ENCODE measurements at regions not wholly inside any gene's neighbourhood (a gene's known extent, or its start where the extent isn't known, plus 50 kb on each side); places are given as distances from the start of the nearest gene placed in this dataset.

DNA sequence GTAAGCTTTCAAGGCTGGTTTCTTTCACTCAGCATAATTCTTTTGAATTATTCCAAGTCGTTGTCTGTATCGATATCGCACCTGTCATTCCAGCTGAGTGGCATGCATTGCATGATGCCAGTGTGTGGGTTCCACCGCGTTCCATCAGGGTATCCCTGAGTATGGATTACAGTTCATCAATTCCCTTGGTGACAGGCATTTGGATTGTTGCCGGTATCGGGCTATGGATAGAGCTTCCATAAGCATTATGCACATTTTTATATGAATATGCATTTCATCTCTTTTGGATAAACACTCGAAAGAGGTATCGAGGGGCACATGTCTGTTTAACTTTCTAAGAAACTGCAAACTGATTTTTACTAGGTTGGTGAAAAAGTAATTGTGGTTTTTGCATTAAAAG is 698.8 kb downstream of the BRD1 start:
- no peak overlapping the region for H3K4me3 ChIP-seq (ENCODE audit: low read depth, low read length)
- TF ChIP-seq, protein P1, sequence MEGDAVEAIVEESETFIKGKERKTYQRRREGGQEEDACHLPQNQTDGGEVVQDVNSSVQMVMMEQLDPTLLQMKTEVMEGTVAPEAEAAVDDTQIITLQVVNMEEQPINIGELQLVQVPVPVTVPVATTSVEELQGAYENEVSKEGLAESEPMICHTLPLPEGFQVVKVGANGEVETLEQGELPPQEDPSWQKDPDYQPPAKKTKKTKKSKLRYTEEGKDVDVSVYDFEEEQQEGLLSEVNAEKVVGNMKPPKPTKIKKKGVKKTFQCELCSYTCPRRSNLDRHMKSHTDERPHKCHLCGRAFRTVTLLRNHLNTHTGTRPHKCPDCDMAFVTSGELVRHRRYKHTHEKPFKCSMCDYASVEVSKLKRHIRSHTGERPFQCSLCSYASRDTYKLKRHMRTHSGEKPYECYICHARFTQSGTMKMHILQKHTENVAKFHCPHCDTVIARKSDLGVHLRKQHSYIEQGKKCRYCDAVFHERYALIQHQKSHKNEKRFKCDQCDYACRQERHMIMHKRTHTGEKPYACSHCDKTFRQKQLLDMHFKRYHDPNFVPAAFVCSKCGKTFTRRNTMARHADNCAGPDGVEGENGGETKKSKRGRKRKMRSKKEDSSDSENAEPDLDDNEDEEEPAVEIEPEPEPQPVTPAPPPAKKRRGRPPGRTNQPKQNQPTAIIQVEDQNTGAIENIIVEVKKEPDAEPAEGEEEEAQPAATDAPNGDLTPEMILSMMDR (IDR thresholded peaks at IDR 0.05; ENCODE audit: low read depth, low read length, missing control alignments) = no peak
- DNase-seq (ENCODE audit: low read depth) = no peak
- in situ Hi-C loops (cut with HindIII; ENCODE audit: low sequenced_read_pairs) = no loop called here

GRCh38 chr22:49124608-49125007 is 703.1 kb downstream of the BRD1 start:
- H3K4me3 ChIP-seq (ENCODE audit: low read depth, low read length) = no peak overlapping the region
- TF ChIP-seq, protein P1 (IDR thresholded peaks at IDR 0.05; ENCODE audit: low read depth, low read length, missing control alignments) = no peak
- no peak for DNase-seq (ENCODE audit: low read depth)
- in situ Hi-C loops (cut with HindIII; ENCODE audit: low sequenced_read_pairs) = no loop called here

DNA sequence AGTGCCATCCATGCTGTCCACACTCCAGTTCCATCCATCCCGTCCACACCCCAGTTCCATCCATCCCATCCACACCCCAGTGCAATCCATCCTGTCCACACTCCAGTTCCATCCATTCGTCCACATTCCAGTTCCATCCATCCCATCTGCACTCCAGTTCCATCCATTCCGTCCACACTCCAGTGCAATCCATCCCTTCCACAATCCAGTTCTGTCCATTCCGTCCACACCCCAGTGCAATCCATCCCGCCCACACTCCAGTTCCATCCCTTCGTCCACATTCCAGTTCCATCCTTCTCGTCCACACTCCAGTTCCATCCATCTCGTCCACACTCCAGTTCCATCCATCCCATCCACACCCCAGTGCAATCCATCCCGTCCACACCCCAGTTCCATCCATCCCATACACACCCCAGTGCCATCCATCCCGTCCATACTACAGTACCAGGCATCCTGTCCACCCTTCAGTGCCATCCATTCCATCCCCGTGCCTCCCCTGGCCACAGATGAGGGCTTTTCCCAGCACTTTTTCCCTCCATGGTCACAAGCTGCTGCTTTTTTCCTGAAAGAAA is 704.0 kb downstream of the BRD1 start:
- no peak overlapping the region for H3K4me3 ChIP-seq (ENCODE audit: low read depth, low read length)
- DNase-seq (ENCODE audit: low read depth) = no peak
- TF ChIP-seq, protein P1 (IDR thresholded peaks at IDR 0.05; ENCODE audit: low read depth, low read length, missing control alignments) = no peak
- in situ Hi-C loops (cut with HindIII; ENCODE audit: low sequenced_read_pairs) = no loop called here

DNA sequence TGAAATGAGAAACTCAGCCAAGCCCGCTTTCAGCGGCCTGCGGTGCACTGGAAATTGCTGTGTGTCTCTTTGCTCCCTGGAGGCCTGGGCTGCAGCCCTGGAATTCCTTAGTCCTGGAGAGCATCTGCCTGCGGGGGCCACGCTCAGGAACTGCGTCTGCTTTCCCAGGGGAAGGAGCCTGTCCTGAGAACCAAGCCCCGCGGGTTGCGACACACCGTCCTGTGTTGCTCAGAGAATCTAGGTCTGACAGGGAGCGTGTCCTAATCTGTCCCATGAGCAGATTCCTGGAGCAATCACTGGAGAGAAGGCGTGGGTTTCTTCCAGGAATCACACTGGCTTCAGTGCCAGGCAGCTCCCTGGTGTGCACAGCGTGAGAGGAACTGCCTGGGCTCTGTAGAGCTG is 708.1 kb downstream of the BRD1 start:
- no peak overlapping the region for H3K4me3 ChIP-seq (ENCODE audit: low read depth, low read length)
- TF ChIP-seq, protein P1 (IDR thresholded peaks at IDR 0.05; ENCODE audit: low read depth, low read length, missing control alignments) = no peak
- in situ Hi-C loops (cut with HindIII; ENCODE audit: low sequenced_read_pairs) = no loop called here
- no peak for DNase-seq (ENCODE audit: low read depth)

- H3K4me3 ChIP-seq (ENCODE audit: low read depth, low read length) = no peak overlapping the region
- TF ChIP-seq, protein P1 (IDR thresholded peaks at IDR 0.05; ENCODE audit: low read depth, low read length, missing control alignments) = no peak
- in situ Hi-C loops (cut with HindIII; ENCODE audit: low sequenced_read_pairs) = no loop called here
- DNase-seq (ENCODE audit: low read depth) = no peak
These were observed 709.6 kb downstream of the BRD1 start for GRCh38 chr22:49118065-49118464.

- in situ Hi-C loops (cut with HindIII; ENCODE audit: low sequenced_read_pairs) = no loop called here
- TF ChIP-seq, protein P1 (IDR thresholded peaks at IDR 0.05; ENCODE audit: low read depth, low read length, missing control alignments) = no peak
- no peak overlapping the region for H3K4me3 ChIP-seq (ENCODE audit: low read depth, low read length)
- DNase-seq (ENCODE audit: low read depth) = no peak
These were observed 710.2 kb downstream of the BRD1 start for GRCh38 chr22:49117486-49117885.
